ENCODE measurements at regions not wholly inside any gene's neighbourhood (a gene's known extent, or its start where the extent isn't known, plus 50 kb on each side); places are given as distances from the start of the nearest gene placed in this dataset.

DNA sequence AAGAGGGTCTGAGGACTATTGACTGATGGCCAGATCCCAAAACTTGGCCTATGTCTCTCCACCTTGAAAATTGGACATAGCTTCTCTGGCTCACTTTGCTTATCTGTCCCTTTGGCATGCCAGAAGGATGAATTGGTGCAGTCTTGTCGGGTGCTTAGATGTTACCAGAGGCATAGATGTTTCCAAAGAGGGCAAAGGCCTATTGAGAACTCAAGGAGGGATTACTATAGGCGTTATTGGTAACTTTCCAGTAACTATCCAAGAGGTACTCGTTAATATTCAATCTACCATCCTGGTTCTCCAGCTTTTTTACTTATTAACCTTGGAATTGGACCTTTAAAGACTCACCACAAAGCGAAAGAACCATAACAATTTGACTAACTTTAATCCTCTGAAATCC lies 368.3 kb upstream of the ESRRG start:
- no peaks in the 10 kb centered on the region for H3K27me3 ChIP-seq (ENCODE audit: control insufficient read depth, low read length)
- H3K79me2 ChIP-seq (ENCODE audit: control insufficient read depth, low read length) = no peaks in the 10 kb centered on the region

DNA sequence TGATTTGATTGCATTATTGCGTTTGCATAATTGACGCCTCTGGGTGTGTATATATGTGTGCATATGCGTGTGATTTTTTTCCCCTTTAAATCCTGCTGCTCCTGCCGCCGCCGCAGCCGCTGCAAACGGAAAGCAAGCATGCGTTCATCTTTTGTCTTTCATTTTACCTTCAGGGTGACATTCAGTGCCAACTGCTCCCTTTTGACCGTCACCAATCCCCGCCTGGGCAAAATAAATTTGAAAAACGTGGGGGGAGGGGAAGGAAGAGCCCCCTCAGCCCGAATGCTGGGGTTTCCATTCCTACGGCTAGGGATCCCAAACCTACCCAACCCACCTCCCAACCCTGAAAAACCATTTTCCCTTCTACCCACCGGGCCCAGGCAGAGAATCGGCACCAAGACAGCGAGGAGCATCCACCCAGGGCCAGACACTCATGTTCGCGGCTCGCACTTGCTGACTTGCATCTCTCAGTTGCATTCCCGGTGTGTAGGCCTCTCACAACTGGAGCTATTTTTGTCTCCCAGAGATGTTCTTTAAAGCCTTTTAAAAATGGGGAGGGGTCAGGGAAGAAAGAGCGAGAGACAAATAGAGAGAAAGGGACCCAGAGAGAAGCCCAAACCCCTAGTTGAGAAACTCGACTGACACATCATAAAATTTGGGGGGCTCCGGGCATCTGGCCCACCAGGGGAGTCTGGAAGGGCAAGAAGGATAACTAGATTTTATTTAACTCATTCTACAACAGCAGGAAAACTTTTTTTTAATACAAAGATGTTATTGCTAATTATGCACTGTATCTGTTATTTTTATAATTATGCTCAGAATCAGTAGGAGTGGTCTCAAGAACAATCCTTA lies 367.1 kb upstream of the ESRRG start:
- Histone ChIP-seq H3K36me3 (ENCODE audit: control insufficient read depth, low read length) (no peaks in the 10 kb centered on the region), H3K9me2 (replicated peaks; ENCODE audit: control insufficient read depth, low read length) (no peaks in the 10 kb centered on the region), H3K4me1 (ENCODE audit: control insufficient read depth, low read length) (no peaks in the 10 kb centered on the region), H3K9me3 (ENCODE audit: control insufficient read depth, insufficient read depth, low read length) (no peaks in the 10 kb centered on the region), H3K27ac (ENCODE audit: low read depth, low read length) (no peak overlapping the region), H3K27me3 (ENCODE audit: control insufficient read depth, low read length) (no peaks in the 10 kb centered on the region), H3F3A (ENCODE audit: control insufficient read depth, insufficient read depth) (no peaks in the 10 kb centered on the region), H3K79me2 (ENCODE audit: control insufficient read depth, low read length) (no peaks in the 10 kb centered on the region), H3K4me3 (ENCODE audit: low read length) (no peak overlapping the region), H4K20me1 (ENCODE audit: control insufficient read depth, insufficient read depth, low read depth, low read length) (no peaks in the 10 kb centered on the region), H3K4me2 (ENCODE audit: low read length) (no peak overlapping the region)
- no peak for TF ChIP-seq EZH2phosphoT487 (IDR thresholded peaks at IDR 0.05; ENCODE audit: borderline replicate concordance, low read length)
- TF ChIP-seq, protein P1, sequence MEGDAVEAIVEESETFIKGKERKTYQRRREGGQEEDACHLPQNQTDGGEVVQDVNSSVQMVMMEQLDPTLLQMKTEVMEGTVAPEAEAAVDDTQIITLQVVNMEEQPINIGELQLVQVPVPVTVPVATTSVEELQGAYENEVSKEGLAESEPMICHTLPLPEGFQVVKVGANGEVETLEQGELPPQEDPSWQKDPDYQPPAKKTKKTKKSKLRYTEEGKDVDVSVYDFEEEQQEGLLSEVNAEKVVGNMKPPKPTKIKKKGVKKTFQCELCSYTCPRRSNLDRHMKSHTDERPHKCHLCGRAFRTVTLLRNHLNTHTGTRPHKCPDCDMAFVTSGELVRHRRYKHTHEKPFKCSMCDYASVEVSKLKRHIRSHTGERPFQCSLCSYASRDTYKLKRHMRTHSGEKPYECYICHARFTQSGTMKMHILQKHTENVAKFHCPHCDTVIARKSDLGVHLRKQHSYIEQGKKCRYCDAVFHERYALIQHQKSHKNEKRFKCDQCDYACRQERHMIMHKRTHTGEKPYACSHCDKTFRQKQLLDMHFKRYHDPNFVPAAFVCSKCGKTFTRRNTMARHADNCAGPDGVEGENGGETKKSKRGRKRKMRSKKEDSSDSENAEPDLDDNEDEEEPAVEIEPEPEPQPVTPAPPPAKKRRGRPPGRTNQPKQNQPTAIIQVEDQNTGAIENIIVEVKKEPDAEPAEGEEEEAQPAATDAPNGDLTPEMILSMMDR (IDR thresholded peaks at IDR 0.05; ENCODE audit: low read depth, low read length, poor library complexity, severe bottlenecking) = no peak

More for the DNA sequence above, 368.3 kb upstream of the ESRRG start:
- TF ChIP-seq EZH2phosphoT487 (IDR thresholded peaks at IDR 0.05; ENCODE audit: borderline replicate concordance, low read length) = no peak
- TF ChIP-seq, protein P1 (IDR thresholded peaks at IDR 0.05; ENCODE audit: low read depth, low read length, poor library complexity, severe bottlenecking) = no peak
- Histone ChIP-seq H3F3A (ENCODE audit: control insufficient read depth, insufficient read depth) (no peaks in the 10 kb centered on the region), H3K36me3 (ENCODE audit: control insufficient read depth, low read length) (no peaks in the 10 kb centered on the region), H3K4me1 (ENCODE audit: control insufficient read depth, low read length) (no peaks in the 10 kb centered on the region), H3K4me3 (ENCODE audit: low read length) (no peak overlapping the region), H3K9me3 (ENCODE audit: control insufficient read depth, insufficient read depth, low read length) (no peaks in the 10 kb centered on the region), H4K20me1 (ENCODE audit: control insufficient read depth, insufficient read depth, low read depth, low read length) (no peaks in the 10 kb centered on the region), H3K27ac (ENCODE audit: low read depth, low read length) (no peak overlapping the region), H3K4me2 (ENCODE audit: low read length) (no peak overlapping the region), H3K9me2 (replicated peaks; ENCODE audit: control insufficient read depth, low read length) (no peaks in the 10 kb centered on the region)

DNA sequence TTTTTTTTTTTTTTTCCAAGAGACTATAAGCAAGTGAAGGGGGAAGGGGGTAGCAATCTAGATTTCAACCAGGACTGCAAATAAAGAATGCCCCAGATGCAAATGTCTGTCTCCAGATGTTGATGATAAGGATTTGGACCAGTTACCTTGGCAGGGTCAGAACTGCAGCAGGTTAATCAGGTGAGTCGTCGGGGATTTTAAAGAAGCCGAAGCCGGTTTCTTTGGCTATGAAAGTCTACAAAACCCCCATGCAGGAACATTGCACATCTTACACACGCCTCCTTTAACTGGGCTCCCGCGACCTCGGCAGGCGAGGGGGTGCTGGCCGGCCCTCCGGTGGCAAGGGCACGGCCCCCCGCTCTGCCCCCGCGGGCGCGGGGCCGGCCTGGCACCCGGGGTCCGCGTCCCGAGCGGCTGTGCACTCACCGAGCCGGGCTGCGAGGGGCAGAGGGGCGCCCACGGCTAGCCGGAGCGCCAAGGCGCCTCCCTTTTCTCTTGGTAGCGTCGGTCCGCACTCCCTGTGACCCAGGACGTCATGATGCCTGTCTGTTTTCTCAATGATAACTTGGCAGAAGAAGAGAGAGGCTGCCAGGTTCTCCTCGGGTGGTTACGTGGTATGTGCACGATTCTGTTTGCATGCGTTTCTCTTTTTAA lies 366.3 kb upstream of the ESRRG start:
- TF ChIP-seq EZH2phosphoT487 (IDR thresholded peaks at IDR 0.05; ENCODE audit: borderline replicate concordance, low read length) = no peak
- TF ChIP-seq, protein P1 (IDR thresholded peaks at IDR 0.05; ENCODE audit: low read depth, low read length, poor library complexity, severe bottlenecking) = no peak
- H4K20me1 ChIP-seq (ENCODE audit: control insufficient read depth, insufficient read depth, low read depth, low read length) = no peaks in the 10 kb centered on the region
- H3K4me2 ChIP-seq (ENCODE audit: low read length) = no peak overlapping the region
- no peaks in the 10 kb centered on the region for H3K36me3 ChIP-seq (ENCODE audit: control insufficient read depth, low read length)
- H3K4me1 ChIP-seq (ENCODE audit: control insufficient read depth, low read length) = no peaks in the 10 kb centered on the region
- H3K4me3 ChIP-seq (ENCODE audit: low read length) = no peak overlapping the region
- H3K27ac ChIP-seq (ENCODE audit: low read depth, low read length) = no peak overlapping the region
- H3K79me2 ChIP-seq (ENCODE audit: control insufficient read depth, low read length) = no peaks in the 10 kb centered on the region
- H3K27me3 ChIP-seq (ENCODE audit: control insufficient read depth, low read length) = no peaks in the 10 kb centered on the region
- no peaks in the 10 kb centered on the region for H3K9me3 ChIP-seq (ENCODE audit: control insufficient read depth, insufficient read depth, low read length)
- no peaks in the 10 kb centered on the region for H3F3A ChIP-seq (ENCODE audit: control insufficient read depth, insufficient read depth)
- H3K9me2 ChIP-seq (replicated peaks; ENCODE audit: control insufficient read depth, low read length) = no peaks in the 10 kb centered on the region

All from DOHH2 (cell line).